ENCODE measurements at regions not wholly inside any gene's neighbourhood (a gene's known extent, or its start where the extent isn't known, plus 50 kb on each side); places are given as distances from the start of the nearest gene placed in this dataset.
"Not testable (repeated sequence)": the region's sequence is repeated elsewhere in the genome, so short reads cannot be mapped to it uniquely, and the experiment has no call there.

DNA sequence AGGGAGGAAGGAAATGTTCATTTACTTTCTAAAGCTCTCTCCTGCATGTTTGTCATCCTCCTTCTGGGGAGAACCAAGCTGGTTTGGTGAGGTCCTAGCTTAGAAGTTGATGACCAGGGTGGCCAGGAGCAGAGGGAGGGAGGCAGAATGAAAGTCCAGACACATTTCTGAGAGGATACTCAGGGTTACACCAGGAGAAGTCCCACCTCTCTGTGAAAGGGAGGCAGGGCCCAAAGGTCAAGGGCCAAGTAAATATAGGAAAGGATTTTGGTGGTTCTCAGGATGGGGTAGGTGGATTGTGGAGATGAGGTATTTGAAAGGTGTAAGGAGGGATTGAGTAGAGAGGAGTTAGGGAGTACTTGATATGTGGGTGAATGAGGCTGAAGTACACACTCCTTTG is 58.0 kb upstream of the FBXO11 start:
- no peak for DNase-seq

GRCh38 chr2:47964722-47965434 is 58.6 kb upstream of the FBXO11 start:
- peak; percentile 2 for DNase-seq

GRCh38 chr2:47976728-47977127 is 70.4 kb upstream of the FBXO11 start:
- not testable (repeated sequence) for DNase-seq

- DNase-seq = no peak
Measured at GRCh38 chr2:47984041-47984440, 77.7 kb upstream of the FBXO11 start.

- no peak for DNase-seq
Measured at GRCh38 chr2:47990503-47990902, 84.2 kb upstream of the FBXO11 start.

GRCh38 chr2:47992671-47993070 is 86.4 kb upstream of the FBXO11 start:
- DNase-seq = no peak

- no peak for DNase-seq
Measured at GRCh38 chr2:47996808-47997207, 90.5 kb upstream of the FBXO11 start.

- no peak for DNase-seq
Measured at GRCh38 chr2:47999512-47999911, 93.2 kb upstream of the FBXO11 start.

DNA sequence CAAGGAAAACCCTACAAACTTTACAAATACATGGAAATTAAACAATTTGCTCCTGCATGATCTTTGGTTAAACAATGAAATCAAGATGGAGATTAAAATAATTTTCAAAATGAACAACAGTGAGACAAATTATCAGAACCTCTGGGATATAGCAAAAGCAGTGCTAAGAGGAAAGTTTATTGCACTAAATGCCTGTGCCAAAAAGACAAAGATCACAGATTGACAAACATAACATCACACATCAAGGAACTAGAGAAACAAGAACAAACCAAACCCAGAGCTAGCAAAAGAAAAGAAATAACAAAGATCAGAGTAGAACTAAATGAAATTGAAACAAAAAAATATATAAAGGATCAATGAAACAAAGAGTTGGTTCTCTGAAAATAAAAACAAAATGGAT is 95.2 kb upstream of the FBXO11 start:
- no peak for DNase-seq

DNA sequence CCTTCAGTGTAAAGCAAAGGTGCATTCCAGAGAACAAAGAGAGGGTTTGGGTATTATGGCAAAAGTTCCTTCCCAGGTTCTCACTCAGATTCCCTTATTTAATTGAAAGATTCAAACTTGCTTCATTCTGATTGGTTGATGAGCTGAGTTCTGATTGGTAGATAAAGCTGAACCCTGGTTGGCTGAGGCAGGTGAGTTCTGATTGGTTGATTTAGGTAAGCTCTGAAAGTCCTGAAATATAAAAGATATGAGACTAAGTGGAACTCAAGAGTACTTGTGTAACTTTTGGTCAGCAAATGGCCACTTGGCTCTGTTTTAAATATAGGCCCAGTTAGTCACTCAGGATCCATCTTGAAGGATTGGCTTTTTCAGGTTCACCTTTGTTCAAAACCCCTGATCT is 99.8 kb upstream of the FBXO11 start:
- DNase-seq = no peak

DNA sequence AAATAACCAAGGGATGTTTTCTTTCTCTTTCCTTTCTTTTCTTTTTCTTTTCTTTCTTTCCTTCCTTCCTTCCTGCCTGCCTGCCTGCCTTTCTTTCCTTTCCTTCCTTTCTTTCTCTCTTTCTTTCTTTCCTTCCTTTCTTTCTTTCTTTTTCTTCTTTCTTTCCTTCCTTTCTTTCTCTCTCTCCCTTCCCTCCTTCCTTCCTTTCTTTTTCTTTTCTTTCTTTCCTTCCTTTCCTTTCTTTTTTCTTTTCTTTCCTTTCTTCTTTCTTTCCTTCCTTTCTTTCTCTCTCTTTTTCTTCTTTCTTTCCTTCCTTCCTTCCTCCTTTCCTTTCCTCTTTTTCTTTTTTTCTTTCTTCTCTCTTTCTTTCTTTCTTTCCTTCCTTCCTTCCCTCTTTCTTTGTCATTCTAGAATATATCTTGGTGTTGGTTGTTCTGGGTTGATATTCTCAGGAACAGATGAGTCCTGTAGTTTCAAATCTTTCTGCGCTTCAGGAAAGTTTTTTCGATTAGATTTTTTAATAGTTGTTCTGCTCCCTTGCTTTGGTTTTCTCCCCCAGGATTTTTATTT is 101.5 kb upstream of the FBXO11 start:
- DNase-seq = no peak

DNA sequence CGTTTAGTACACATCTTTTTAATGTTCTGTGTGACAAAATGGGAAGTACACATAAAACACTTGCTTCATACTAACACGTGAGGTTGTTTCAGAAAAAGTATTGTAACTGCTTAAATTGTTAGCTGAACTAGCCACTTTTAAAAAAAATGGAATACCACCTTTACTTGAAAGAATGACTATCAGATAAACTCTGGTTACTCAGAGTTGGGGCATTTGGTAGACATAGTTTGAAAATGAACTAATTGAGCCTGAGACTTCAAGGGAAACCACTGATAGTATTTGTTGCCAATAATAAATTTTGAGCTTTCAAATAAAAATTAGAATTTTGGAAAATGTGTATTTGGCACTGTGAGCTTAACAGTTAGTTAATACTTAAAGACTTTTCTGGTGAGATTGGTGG is 103.0 kb upstream of the FBXO11 start:
- DNase-seq = no peak

GRCh38 chr2:48015421-48015820 is 109.1 kb upstream of the FBXO11 start:
- DNase-seq = no peak

- DNase-seq = no peak
Measured at GRCh38 chr2:48016225-48017019, 110.1 kb upstream of the FBXO11 start.

DNA sequence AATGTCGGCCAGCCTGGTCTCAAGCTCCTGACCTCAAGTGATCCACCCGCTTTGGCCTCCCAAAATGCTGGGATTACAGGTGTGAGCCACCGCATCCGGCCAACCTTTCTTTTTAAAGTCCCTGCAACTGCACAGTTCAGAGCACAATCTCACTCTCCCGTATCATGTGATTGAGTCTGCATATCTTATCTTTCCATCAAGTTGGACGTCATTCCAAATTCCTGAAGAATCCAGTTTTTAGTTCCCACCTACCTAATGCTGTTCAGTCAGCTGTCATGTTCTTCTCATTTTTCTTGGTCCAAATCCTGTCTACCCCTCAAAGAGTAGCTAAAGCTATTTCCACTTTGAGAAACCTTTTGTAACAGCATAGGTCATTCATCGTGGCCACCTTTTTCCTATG is 110.8 kb upstream of the FBXO11 start:
- no peak for DNase-seq

DNA sequence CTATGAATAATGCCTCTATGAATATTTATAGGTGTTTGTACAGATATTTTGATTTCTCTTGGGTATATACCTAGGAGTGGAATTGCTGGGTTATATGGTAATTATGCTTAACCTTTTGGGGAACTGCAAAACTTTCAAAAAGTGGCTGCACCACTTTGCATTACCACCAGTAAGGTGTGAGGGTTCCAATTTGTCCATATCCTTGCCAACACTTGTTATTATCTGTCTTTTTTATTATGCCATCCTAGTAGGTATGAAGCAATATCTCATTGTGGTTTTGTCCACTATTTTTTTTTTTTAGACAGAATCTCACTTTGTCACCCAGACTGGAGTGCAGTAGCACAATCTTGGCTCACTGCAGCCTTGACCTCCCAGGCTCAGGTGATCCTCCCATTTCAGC is 112.2 kb upstream of the FBXO11 start:
- no peak for DNase-seq

DNA sequence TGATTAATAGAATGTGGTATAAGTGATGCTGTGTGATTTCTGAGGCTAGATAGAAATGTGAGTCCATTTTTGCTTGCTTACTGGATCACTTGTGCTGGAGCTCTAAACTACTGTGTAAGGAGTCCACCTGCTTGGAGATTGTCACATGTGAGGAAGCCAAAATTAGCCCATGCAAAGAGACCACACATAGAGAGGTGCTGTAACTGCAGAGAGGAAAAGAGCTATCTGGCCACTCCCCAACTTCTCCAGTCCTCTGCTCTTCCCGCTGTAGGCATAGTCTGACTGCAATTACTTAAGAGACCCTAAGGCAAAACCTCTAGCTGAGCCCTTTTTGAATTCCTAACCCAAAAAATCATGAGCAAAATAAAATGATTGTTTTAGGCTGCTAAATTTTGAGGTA is 120.6 kb upstream of the FBXO11 start:
- DNase-seq = no peak

- no peak for DNase-seq
Measured at GRCh38 chr2:48032765-48033164, 126.5 kb upstream of the FBXO11 start.

GRCh38 chr2:48034295-48034694 is 128.0 kb upstream of the FBXO11 start:
- DNase-seq = no peak

GRCh38 chr2:48036312-48036711 is 130.0 kb upstream of the FBXO11 start:
- no peak for DNase-seq

- no peak for DNase-seq
Measured at GRCh38 chr2:48039209-48039990, 133.1 kb upstream of the FBXO11 start.

- DNase-seq = no peak
Measured at GRCh38 chr2:48043131-48043700, 136.9 kb upstream of the FBXO11 start.

GRCh38 chr2:48043746-48044145 is 137.4 kb upstream of the FBXO11 start:
- no peak for DNase-seq

Measured in activated CD4-positive, alpha-beta T cell treated with anti-CD3 and anti-CD28 coated beads, Interleukin-10, Interleukin-2, amounts not matched to agents 100 ng/mL and 50 ng/mL, durations not matched to agents 16 hours and 8 hours (primary cell).